ENCODE measurements at regions not wholly inside any gene's neighbourhood (a gene's known extent, or its start where the extent isn't known, plus 50 kb on each side); places are given as distances from the start of the nearest gene placed in this dataset.

GRCh38 chr3:76631251-76631650, 408.6 kb upstream of the ROBO2 start:
- intact Hi-C loops (cut with micrococcal nuclease): no loop called here
- DNase-seq (no peak), ATAC-seq (no peak)

GRCh38 chr3:76638006-76638405, 401.9 kb upstream of the ROBO2 start:
- ATAC-seq: no peak
- no peak for DNase-seq

GRCh38 chr3:76643623-76644304, 396.1 kb upstream of the ROBO2 start:
- intact Hi-C loops (cut with micrococcal nuclease): no loop called here
- no peak for DNase-seq
- ATAC-seq: no peak

More at GRCh38 chr3:76638006-76638405, 401.9 kb upstream of the ROBO2 start:
- intact Hi-C loops (cut with micrococcal nuclease): no loop called here

- intact Hi-C loops (cut with micrococcal nuclease): no loop called here
- no peak for ATAC-seq
- no peak for DNase-seq
Measured at GRCh38 chr3:76644305-76644675, 395.6 kb upstream of the ROBO2 start.

- DNase-seq: no peak
- no peak for ATAC-seq
- intact Hi-C loops (cut with micrococcal nuclease): no loop called here
Measured at GRCh38 chr3:76645724-76646123, 394.2 kb upstream of the ROBO2 start.

- ATAC-seq: no peak
- intact Hi-C loops (cut with micrococcal nuclease): no loop called here
- no peak for DNase-seq
Measured at GRCh38 chr3:76646921-76647562, 392.9 kb upstream of the ROBO2 start.

GRCh38 chr3:76651784-76652183, 388.1 kb upstream of the ROBO2 start:
- intact Hi-C loops (cut with micrococcal nuclease): no loop called here
- ATAC-seq: no peak
- DNase-seq: no peak

- DNase-seq: no peak
- intact Hi-C loops (cut with micrococcal nuclease): no loop called here
- no peak for ATAC-seq
Measured at GRCh38 chr3:76652524-76652923, 387.4 kb upstream of the ROBO2 start.

- no peak for ATAC-seq
- DNase-seq: no peak
- intact Hi-C loops (cut with micrococcal nuclease): no loop called here
Measured at GRCh38 chr3:76653640-76654251, 386.2 kb upstream of the ROBO2 start.

- DNase-seq: no peak
- intact Hi-C loops (cut with micrococcal nuclease): no loop called here
- ATAC-seq: no peak
Measured at GRCh38 chr3:76656531-76657070, 383.3 kb upstream of the ROBO2 start.

GRCh38 chr3:76657909-76658308, 382.0 kb upstream of the ROBO2 start:
- intact Hi-C loops (cut with micrococcal nuclease): no loop called here
- ATAC-seq: no peak
- DNase-seq: no peak

GRCh38 chr3:76661527-76662250, 378.2 kb upstream of the ROBO2 start:
- DNase-seq: no peak
- ATAC-seq: no peak
- intact Hi-C loops (cut with micrococcal nuclease): no loop called here

- ATAC-seq (no peak), DNase-seq (no peak)
- intact Hi-C loops (cut with micrococcal nuclease): no loop called here
Measured at GRCh38 chr3:76664816-76665215, 375.1 kb upstream of the ROBO2 start.

GRCh38 chr3:76668653-76669052, 371.2 kb upstream of the ROBO2 start:
- intact Hi-C loops (cut with micrococcal nuclease): no loop called here
- no peak for ATAC-seq
- DNase-seq: no peak

GRCh38 chr3:76669322-76669721, 370.6 kb upstream of the ROBO2 start:
- ATAC-seq (no peak), DNase-seq (no peak)
- intact Hi-C loops (cut with micrococcal nuclease): no loop called here

GRCh38 chr3:76673171-76673570, 366.7 kb upstream of the ROBO2 start:
- no peak for DNase-seq
- intact Hi-C loops (cut with micrococcal nuclease): no loop called here
- ATAC-seq: no peak

- intact Hi-C loops (cut with micrococcal nuclease): no loop called here
- no peak for ATAC-seq
- no peak for DNase-seq
Measured at GRCh38 chr3:76679541-76679940, 360.4 kb upstream of the ROBO2 start.

- no peak for DNase-seq
- ATAC-seq: no peak
- intact Hi-C loops (cut with micrococcal nuclease): no loop called here
Measured at GRCh38 chr3:76683256-76683655, 356.6 kb upstream of the ROBO2 start.

GRCh38 chr3:76684946-76685345, 355.0 kb upstream of the ROBO2 start:
- intact Hi-C loops (cut with micrococcal nuclease): no loop called here
- ATAC-seq (no peak), DNase-seq (no peak)

GRCh38 chr3:76685858-76686257, 354.0 kb upstream of the ROBO2 start:
- ATAC-seq (no peak), DNase-seq (no peak)
- intact Hi-C loops (cut with micrococcal nuclease): no loop called here
